Esophagus (tissue), 2 donors: ENCODE measurements at regions not wholly inside any gene's neighbourhood (a gene's known extent, or its start where the extent isn't known, plus 50 kb on each side); places are given as distances from the start of the nearest gene placed in this dataset.

Source experiments
- H3K27ac ChIP-seq, 2 donors: one replicate each; pipeline ENCODE4 v1.5.1; 2013; ENCODE audit warnings: low read depth in 2 of 2, mild to moderate bottlenecking in 2 of 2, inconsistent platforms in 1 of 2, low read length in 1 of 2, moderate library complexity in 1 of 2
- H3K27me3 ChIP-seq, 2 donors: one replicate each; pipeline ENCODE4 v1.6.1; 2013; ENCODE audit warnings: low read length in 2 of 2, control low read depth in 1 of 2, mild to moderate bottlenecking in 1 of 2; ENCODE audit not compliant: insufficient read depth in 2 of 2, control insufficient read depth in 1 of 2
- H3K36me3 ChIP-seq, 2 donors: one replicate each; pipeline ENCODE4 v1.6.1; 2013; ENCODE audit warnings: low read length in 1 of 2; ENCODE audit not compliant: control insufficient read depth in 2 of 2, insufficient read depth in 2 of 2
- H3K4me1 ChIP-seq, 2 donors: one replicate each; pipeline ENCODE4 v1.6.1; 2013; ENCODE audit warnings: low read length in 1 of 2; ENCODE audit not compliant: control insufficient read depth in 2 of 2, insufficient read depth in 2 of 2
- H3K4me3 ChIP-seq, 2 donors: one replicate each; pipeline ENCODE4 v1.5.1; 2013; ENCODE audit warnings: low read length in 2 of 2, mild to moderate bottlenecking in 2 of 2, low read depth in 1 of 2, moderate library complexity in 1 of 2
- H3K9me3 ChIP-seq, 2 donors: one replicate each; pipeline ENCODE4 v1.6.1; 2013; ENCODE audit warnings: mild to moderate bottlenecking in 2 of 2, low read depth in 1 of 2, low read length in 1 of 2, moderate library complexity in 1 of 2; ENCODE audit not compliant: control insufficient read depth in 2 of 2, insufficient read depth in 1 of 2
- WGBS, 2 donors: extraction: QIAGEN DNeasy Blood & Tissue Kit; methylation state at CpG; one replicate each; pipeline ENCODE4 v1.1.7; 2013; 5-methylcytosine and 5-hydroxymethylcytosine counted together
- donor health status: healthy with polysubstance abuse.
- donor health status: Bipolar disorder and iron deficiency.

DNA sequence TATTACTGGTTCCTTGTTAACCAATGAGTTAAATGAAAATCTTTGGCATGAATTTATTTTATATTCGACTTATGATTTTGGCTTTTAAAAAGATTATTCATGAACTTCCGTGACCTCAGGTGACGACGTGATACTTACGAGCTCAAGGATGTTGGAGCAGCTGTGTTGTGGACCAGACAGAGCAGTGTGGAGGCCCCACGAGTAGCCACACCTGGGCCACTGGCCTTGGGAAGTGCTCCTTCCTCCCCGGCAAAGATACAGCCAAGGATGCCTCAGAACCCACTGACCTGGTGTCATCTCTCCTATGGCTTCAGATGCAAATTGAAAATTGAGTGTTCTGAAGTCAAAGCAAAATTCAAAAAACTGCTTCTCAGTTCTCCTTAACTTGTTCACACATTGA, 147.5 kb upstream of the PPP2R2D start:
- Histone ChIP-seq H3K27me3 (no peaks in the 10 kb centered on the region), H3K4me1 (no peaks in the 10 kb centered on the region), H3K9me3 (peaks cover 0 to 4% of the 10 kb centered on the region in 2 donors), H3K36me3 (no peaks in the 10 kb centered on the region), H3K4me3 (no peak overlapping the region), H3K27ac (no peak overlapping the region)
- 66 to 79% methylated on average over 7 of the region's 7 CpGs for WGBS, 2 donors

DNA sequence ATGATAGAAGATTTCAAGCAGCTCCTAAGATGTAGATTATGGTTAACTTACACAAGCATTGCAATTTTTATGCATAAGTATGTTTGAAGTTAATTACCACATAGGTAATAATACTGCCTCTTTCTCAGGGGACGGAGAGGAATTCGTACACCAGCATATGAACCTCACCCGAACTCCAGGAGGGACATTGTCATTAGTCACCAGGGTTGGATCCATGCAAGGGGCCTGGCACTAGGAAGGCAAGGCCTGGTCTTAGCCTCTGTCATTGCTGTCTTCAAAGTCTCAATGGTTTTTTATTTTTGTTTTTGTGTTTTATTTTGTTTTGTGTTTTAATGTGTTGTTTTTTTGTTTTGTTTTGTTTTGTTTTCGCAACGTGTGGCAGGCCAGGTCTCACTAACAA, 145.6 kb upstream of the PPP2R2D start:
- no peak overlapping the region for H3K27ac ChIP-seq
- H3K4me3 ChIP-seq, result no peak overlapping the region
- WGBS, 2 donors, result 87 to 92% methylated on average over 5 of the region's 5 CpGs
- H3K36me3 ChIP-seq, result no peaks in the 10 kb centered on the region
- no peaks in the 10 kb centered on the region for H3K4me1 ChIP-seq
- H3K9me3 ChIP-seq, result peaks cover 0 to 5% of the 10 kb centered on the region in 2 donors
- no peaks in the 10 kb centered on the region for H3K27me3 ChIP-seq

DNA sequence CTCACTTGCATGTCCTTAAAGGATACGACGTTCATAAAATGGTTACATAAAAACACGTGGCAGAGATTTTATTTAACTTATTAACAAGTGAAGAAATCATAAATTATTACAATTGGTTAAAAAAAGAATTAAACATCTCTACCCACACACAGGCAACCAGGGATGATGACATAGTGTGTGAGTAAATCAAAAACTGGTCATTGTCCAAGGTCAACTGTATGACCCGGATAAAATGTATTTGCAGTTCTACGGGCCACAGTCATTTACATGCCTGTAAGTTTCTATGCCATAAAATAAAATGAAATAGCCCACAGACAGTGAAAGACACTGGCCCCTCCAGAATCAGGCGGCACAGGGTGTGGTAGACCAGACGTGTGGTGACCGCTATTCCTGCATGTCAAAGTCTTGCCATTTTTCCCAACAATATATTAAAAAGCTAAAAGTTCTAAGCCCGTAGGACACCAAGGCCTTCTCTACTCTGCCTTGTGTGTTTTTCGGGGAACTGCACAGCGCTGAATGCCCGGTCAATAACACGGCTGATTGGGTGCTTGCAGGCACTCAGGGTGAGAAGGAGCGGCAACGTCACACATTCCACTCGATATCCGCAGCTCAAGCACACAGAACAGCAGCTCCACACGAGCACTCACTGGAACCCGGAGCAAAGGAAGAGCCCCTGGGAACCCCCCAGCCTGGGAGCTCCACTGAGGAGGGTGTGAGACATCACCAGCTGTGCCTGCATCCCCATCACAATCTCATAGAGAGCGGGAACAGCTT, 143.3 kb upstream of the PPP2R2D start:
- H3K36me3 ChIP-seq, result no peaks in the 10 kb centered on the region
- WGBS, 2 donors, result 82 to 90% methylated on average over 20 of the region's 20 CpGs
- H3K9me3 ChIP-seq, result peaks cover 0 to 8% of the 10 kb centered on the region in 2 donors

DNA sequence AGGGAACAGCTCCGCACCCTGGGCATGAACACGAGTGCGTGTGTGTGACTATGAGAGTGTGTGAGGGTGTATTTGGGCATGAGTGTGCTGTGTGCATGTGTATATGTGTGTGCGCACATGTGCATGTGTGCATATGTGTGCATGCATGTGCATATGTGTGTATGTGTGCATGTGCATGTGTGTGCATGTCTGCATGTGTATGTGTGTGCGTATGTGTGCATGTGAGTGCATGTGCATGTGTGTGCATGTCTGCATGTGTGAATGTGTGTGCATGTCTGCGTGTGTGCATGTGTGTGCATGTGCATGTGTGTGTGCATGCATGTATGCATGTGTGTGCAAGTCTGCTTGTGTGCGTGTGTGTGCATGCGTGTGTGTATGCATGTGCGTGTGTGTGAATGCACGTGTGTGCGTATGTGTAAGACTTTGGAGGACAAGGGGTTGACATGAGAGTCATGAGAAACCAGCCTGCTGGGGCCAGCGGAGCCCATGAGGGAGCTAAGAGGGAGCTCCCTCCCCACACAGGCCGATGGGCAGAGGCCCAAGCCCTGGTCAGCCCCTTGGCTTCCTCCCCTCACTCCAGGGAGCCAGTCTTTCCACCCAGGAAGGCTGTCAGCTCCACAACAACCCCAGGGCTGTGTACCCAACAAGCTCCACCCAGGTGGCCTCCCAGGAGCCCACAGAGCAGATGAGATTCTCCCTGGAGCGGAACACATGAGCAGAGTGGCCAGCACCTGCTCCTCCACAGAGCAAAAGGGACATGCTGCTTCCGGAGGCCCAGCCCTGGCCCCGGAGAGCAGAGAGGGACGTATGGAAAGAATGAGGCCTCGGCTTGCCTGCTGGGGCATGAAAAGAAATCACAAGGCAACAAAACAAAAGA, 142.5 kb upstream of the PPP2R2D start:
- no peaks in the 10 kb centered on the region for H3K27me3 ChIP-seq
- H3K4me1 ChIP-seq, result no peaks in the 10 kb centered on the region
- H3K27ac ChIP-seq, result no peak overlapping the region
- no peaks in the 10 kb centered on the region for H3K36me3 ChIP-seq
- peak overlapping the region in 1 of 2 donors; percentile 4 for H3K4me3 ChIP-seq
- peaks cover 0 to 8% of the 10 kb centered on the region in 2 donors for H3K9me3 ChIP-seq
- WGBS, 2 donors, result 76 to 77% methylated on average over 18 of the region's 18 CpGs

More for the DNA sequence above, 143.3 kb upstream of the PPP2R2D start:
- Histone ChIP-seq H3K4me3 (no peak overlapping the region), H3K27ac (no peak overlapping the region), H3K4me1 (no peaks in the 10 kb centered on the region), H3K27me3 (no peaks in the 10 kb centered on the region)

DNA sequence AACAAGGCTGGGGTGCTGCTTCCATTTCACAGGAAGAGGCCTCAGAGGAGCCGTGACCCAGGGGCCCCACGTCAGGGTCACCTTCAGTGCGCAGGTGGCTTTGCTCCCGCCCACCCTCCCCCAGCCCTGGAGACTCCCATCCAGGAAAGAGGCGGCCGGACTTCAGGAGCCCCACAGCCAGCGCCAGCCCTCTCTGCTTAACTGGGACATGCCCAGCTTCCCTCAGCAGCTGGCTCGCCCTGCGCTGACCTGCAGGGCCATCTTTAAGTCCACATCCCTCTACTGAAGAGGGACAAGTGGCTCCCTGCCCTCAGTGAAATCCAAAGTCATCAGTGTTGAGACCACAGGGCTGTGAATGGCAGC, 141.9 kb upstream of the PPP2R2D start:
- H3K27me3 ChIP-seq, result no peaks in the 10 kb centered on the region
- WGBS, 2 donors, result 72 to 75% methylated on average over 8 to 9 of the region's 9 CpGs
- H3K4me3 ChIP-seq, result no peak overlapping the region
- no peaks in the 10 kb centered on the region for H3K36me3 ChIP-seq
- H3K4me1 ChIP-seq, result no peaks in the 10 kb centered on the region
- H3K9me3 ChIP-seq, result peaks cover 0 to 8% of the 10 kb centered on the region in 2 donors
- no peak overlapping the region for H3K27ac ChIP-seq

DNA sequence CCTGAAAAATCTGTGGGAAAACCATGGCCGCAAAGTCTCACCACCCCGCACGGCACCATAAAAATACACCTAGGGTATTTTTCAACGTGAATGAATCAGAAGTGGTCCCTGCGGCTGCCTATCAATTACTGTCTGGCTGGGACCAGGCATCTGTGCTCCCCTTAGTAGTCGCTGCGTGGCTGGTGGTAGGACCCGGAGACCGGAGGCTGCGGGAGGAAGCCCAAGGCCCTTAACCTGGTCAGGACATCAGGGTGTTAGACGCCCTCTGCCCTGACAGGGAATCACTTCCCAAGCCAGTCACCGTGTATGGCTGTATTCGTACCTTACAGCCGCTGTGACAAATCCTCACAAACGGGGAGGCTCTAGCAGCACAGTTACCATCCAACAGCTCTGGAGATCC, 141.5 kb upstream of the PPP2R2D start:
- Histone ChIP-seq H3K36me3 (no peaks in the 10 kb centered on the region), H3K27me3 (no peaks in the 10 kb centered on the region), H3K4me1 (no peaks in the 10 kb centered on the region), H3K9me3 (peaks cover 0 to 8% of the 10 kb centered on the region in 2 donors), H3K4me3 (no peak overlapping the region), H3K27ac (no peak overlapping the region)
- 91 to 93% methylated on average over 15 of the region's 15 CpGs for WGBS, 2 donors

DNA sequence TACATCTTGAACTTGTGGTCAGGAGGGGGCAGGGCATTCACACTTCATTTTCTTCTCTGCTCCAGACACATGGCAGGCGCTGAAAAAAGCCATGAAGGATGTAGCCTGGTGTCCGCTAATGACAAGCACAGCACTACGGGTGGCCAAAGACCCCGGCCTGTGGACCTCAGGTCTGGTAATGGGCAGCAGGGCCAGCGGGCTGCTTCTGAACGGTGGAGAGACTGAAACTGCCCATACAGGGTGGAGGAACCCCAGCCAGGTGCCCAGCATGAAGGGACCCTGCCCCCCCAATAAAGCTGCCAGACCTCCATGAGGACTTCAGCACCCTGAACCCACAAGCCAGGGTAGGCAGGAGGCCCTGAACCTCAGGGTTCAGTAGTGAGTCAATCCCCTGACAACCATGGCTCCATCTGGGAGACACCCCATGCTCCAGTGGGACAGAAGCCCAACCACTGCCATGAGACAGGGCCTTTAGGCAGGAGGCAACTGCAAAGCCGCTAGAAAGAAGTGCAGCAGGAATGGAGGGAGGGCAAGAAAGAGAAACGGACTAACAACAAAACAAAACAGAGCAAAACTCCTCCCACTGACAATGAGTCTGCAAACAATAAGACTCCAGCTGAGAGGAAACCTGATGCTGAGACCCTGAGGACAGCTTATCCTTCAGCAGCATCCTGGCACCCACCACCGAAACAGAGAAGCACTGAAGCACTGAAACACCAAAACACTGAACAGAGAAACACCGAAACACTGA, 140.2 kb upstream of the PPP2R2D start:
- H3K27ac ChIP-seq, result no peak overlapping the region
- H3K4me3 ChIP-seq, result no peak overlapping the region
- H3K4me1 ChIP-seq, result no peaks in the 10 kb centered on the region
- no peaks in the 10 kb centered on the region for H3K27me3 ChIP-seq
- 80 to 81% methylated on average over 10 of the region's 10 CpGs for WGBS, 2 donors
- no peaks in the 10 kb centered on the region for H3K36me3 ChIP-seq
- peaks cover 0 to 8% of the 10 kb centered on the region in 2 donors for H3K9me3 ChIP-seq

DNA sequence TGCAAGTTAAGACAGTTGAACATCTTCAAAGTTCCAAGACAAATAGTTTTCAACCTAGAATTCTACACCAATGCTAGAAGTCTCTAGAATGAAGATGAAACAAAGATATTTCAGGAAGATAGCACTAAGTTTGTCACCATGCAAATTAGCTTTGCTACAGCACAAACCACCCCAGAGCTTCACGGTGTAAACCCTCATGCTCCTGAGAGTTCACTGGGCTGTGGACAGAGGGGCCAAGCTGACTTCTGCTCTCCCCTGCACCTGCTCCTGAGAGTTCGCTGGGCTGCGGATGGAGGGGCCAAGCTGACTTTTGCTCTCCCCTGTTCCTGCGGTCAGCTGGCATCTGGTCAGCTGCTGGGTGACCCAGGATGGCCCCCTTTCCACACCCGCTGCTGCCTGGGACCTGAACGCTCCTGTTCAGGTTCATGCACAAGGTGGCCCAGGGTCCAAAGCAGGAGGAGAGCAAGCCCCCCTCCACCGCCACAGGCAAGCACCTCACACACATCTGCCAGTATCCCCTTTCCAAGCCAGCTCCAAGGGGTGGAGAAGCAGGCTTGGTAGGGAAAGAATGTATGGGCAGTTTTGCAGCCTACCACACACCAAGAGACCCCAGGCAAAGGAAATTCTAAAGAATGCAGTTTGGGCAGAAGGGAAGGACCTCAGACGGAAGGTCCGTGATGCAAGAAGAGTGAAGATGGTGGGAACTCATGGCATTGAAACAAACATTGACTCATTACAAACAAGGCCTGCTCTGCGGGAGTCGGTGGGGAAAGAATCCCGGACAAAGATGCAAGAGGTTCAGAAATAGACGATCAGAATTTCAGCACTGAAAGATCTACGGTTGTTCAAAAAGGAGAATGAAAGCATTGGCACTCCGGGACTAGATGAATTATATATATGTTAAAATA, 137.8 kb upstream of the PPP2R2D start:
- no peaks in the 10 kb centered on the region for H3K36me3 ChIP-seq
- H3K27ac ChIP-seq, result no peak overlapping the region
- 79 to 81% methylated on average over 15 of the region's 15 CpGs for WGBS, 2 donors
- peaks cover 0 to 6% of the 10 kb centered on the region in 2 donors for H3K9me3 ChIP-seq
- H3K4me1 ChIP-seq, result no peaks in the 10 kb centered on the region
- no peaks in the 10 kb centered on the region for H3K27me3 ChIP-seq
- H3K4me3 ChIP-seq, result no peak overlapping the region

DNA sequence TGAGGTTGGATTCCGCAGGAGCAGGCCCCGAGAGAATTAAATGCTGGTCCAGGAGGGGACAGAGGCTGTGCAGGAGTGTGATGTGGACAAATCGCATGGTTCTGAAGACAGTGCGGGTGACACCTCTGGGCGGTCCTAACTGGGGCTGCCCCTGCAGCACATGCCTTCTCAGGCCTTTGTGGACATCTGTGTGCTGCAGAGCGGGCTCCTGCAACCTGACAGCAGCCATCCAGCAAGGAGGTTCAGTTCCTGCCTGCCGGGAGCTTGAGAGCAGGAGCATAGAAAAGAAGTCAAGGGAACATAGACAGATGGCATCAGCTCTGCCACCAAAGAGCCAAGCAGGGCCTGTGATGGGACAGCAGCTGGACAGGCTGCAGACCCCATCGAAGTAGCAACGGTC, 135.9 kb upstream of the PPP2R2D start:
- WGBS, 2 donors, result 76 to 85% methylated on average over 9 of the region's 9 CpGs
- H3K36me3 ChIP-seq, result no peaks in the 10 kb centered on the region

More for the DNA sequence above, 135.9 kb upstream of the PPP2R2D start:
- Histone ChIP-seq H3K27ac (no peak overlapping the region), H3K4me1 (no peaks in the 10 kb centered on the region), H3K9me3 (peaks cover 0 to 3% of the 10 kb centered on the region in 2 donors), H3K4me3 (no peak overlapping the region), H3K27me3 (no peaks in the 10 kb centered on the region)
